Liver (tissue), 3 donors: ENCODE measurements at regions not wholly inside any gene's neighbourhood (a gene's known extent, or its start where the extent isn't known, plus 50 kb on each side); places are given as distances from the start of the nearest gene placed in this dataset.

Source experiments
- EGR1 ChIP-seq, 2 donors: IDR thresholded peaks; 2 replicates each; pipeline ENCODE4 v1.6.1; 2016 to 2018; ENCODE audit warnings: antibody characterized with exemption in 2 of 2, low read depth in 2 of 2
- FOXA1 ChIP-seq: IDR thresholded peaks from 2 replicates; pipeline ENCODE4 v1.6.1; 2016; ENCODE audit warnings: antibody characterized with exemption
- GABPA ChIP-seq, 2 donors: IDR thresholded peaks in 1 of 2; conservative IDR thresholded peaks in 1 of 2; 2 replicates each; pipeline ENCODE4 v1.6.1; 2016; ENCODE audit warnings: antibody characterized with exemption in 2 of 2, mild to moderate bottlenecking in 1 of 2, moderate library complexity in 1 of 2
- HNF4A ChIP-seq, 2 donors: conservative IDR thresholded peaks; 2 replicates each; pipeline ENCODE4 v1.6.1; 2016; ENCODE audit warnings: antibody characterized with exemption in 2 of 2, mild to moderate bottlenecking in 2 of 2
- JUND ChIP-seq, 2 donors: IDR thresholded peaks; 2 replicates each; pipeline ENCODE4 v1.6.1; 2016; ENCODE audit warnings: antibody characterized with exemption in 2 of 2
- MAX ChIP-seq: IDR thresholded peaks from 2 replicates; pipeline ENCODE4 v1.6.1; 2016; ENCODE audit warnings: antibody characterized with exemption
- RAD21 ChIP-seq, 2 donors: IDR thresholded peaks; 2 replicates each; pipeline ENCODE4 v1.6.1; 2016; ENCODE audit warnings: antibody characterized with exemption in 2 of 2, mild to moderate bottlenecking in 2 of 2
- RXRA ChIP-seq, 2 donors: IDR thresholded peaks; 2 replicates each; pipeline ENCODE4 v1.6.1; 2017 to 2018; ENCODE audit warnings: antibody characterized with exemption in 2 of 2, mild to moderate bottlenecking in 1 of 2
- SP1 ChIP-seq: IDR thresholded peaks from 2 replicates; pipeline ENCODE4 v1.6.1; 2018; ENCODE audit warnings: antibody characterized with exemption, mild to moderate bottlenecking
- TAF1 ChIP-seq: conservative IDR thresholded peaks from 2 replicates; pipeline ENCODE4 v1.6.1; 2016; ENCODE audit warnings: antibody characterized with exemption, mild to moderate bottlenecking
- YY1 ChIP-seq: IDR thresholded peaks from 2 replicates; pipeline ENCODE4 v1.6.1; 2016; ENCODE audit warnings: antibody characterized with exemption, mild to moderate bottlenecking
- TF ChIP-seq, protein P1 (sequence below): fragments of 150-350 bp; IDR thresholded peaks from 2 replicates; pipeline ENCODE4 v1.5.1; 2017; ENCODE audit warnings: improper control_type of control experiment, low read depth, low read length; ENCODE audit not compliant: missing input control
- TF ChIP-seq, protein P2 (sequence below): IDR thresholded peaks from 2 replicates; pipeline ENCODE4 v1.6.1; 2016; ENCODE audit warnings: antibody characterized with exemption, mild to moderate bottlenecking
- donor health status: healthy.
- donor health status: healthy.

- TF ChIP-seq, protein P1, sequence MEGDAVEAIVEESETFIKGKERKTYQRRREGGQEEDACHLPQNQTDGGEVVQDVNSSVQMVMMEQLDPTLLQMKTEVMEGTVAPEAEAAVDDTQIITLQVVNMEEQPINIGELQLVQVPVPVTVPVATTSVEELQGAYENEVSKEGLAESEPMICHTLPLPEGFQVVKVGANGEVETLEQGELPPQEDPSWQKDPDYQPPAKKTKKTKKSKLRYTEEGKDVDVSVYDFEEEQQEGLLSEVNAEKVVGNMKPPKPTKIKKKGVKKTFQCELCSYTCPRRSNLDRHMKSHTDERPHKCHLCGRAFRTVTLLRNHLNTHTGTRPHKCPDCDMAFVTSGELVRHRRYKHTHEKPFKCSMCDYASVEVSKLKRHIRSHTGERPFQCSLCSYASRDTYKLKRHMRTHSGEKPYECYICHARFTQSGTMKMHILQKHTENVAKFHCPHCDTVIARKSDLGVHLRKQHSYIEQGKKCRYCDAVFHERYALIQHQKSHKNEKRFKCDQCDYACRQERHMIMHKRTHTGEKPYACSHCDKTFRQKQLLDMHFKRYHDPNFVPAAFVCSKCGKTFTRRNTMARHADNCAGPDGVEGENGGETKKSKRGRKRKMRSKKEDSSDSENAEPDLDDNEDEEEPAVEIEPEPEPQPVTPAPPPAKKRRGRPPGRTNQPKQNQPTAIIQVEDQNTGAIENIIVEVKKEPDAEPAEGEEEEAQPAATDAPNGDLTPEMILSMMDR: no peak
- TF ChIP-seq, protein P2, sequence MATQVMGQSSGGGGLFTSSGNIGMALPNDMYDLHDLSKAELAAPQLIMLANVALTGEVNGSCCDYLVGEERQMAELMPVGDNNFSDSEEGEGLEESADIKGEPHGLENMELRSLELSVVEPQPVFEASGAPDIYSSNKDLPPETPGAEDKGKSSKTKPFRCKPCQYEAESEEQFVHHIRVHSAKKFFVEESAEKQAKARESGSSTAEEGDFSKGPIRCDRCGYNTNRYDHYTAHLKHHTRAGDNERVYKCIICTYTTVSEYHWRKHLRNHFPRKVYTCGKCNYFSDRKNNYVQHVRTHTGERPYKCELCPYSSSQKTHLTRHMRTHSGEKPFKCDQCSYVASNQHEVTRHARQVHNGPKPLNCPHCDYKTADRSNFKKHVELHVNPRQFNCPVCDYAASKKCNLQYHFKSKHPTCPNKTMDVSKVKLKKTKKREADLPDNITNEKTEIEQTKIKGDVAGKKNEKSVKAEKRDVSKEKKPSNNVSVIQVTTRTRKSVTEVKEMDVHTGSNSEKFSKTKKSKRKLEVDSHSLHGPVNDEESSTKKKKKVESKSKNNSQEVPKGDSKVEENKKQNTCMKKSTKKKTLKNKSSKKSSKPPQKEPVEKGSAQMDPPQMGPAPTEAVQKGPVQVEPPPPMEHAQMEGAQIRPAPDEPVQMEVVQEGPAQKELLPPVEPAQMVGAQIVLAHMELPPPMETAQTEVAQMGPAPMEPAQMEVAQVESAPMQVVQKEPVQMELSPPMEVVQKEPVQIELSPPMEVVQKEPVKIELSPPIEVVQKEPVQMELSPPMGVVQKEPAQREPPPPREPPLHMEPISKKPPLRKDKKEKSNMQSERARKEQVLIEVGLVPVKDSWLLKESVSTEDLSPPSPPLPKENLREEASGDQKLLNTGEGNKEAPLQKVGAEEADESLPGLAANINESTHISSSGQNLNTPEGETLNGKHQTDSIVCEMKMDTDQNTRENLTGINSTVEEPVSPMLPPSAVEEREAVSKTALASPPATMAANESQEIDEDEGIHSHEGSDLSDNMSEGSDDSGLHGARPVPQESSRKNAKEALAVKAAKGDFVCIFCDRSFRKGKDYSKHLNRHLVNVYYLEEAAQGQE: no peak
- TF ChIP-seq YY1 (no peak), FOXA1 (no peak), JUND (IDR thresholded peaks at IDR 0.05) (no peak), TAF1 (no peak), EGR1 (IDR thresholded peaks at IDR 0.05; ENCODE audit: low read depth in 2 of 2) (no peak), RXRA (IDR thresholded peaks at IDR 0.05) (no peak), RAD21 (IDR thresholded peaks at IDR 0.05) (no peak), GABPA (IDR thresholded peaks at IDR 0.05 in 1 of 2, conservative IDR thresholded peaks at IDR 0.05 in 1 of 2) (no peak), HNF4A (conservative IDR thresholded peaks at IDR 0.05) (no peak), SP1 (no peak), MAX (no peak)
Measured at GRCh38 chr3:153840487-153840886, 280.7 kb upstream of the ARHGEF26 start.
